RWPE1 (cell line): ENCODE measurements at regions not wholly inside any gene's neighbourhood (a gene's known extent, or its start where the extent isn't known, plus 50 kb on each side); places are given as distances from the start of the nearest gene placed in this dataset.
A peak's percentile ranks its signal among the peaks of the same experiment; 100 is the strongest.

Experiments used
- CTCF ChIA-PET: fragments of 350-600 bp; sonication (Branson Sonifier 250); formaldehyde crosslinking; extraction: SDS; loops from one replicate; lab custom pipeline; 2021; lab: Yijun Ruan, JAX
- POLR2A ChIA-PET: fragments of 400-600 bp; formaldehyde crosslinking; extraction: SDS; loops from one replicate; lab custom pipeline; 2020; ENCODE audit warnings: antibody characterized with exemption; ENCODE audit not compliant: low non-redundant PET; lab: Yijun Ruan, JAX
- DNase-seq: peaks from one replicate; pipeline ENCODE4 v3.0.0; 2012; ENCODE audit warnings: low spot score
- H3K27ac ChIP-seq: fragments of 450-650 bp; 2 replicates; pipeline ENCODE4 v1.5.1; 2017
- CTCF ChIP-seq: fragments of 450-650 bp; conservative IDR thresholded peaks from 2 replicates; pipeline ENCODE4 v1.5.1; 2017; ENCODE audit warnings: low read depth, mild to moderate bottlenecking

DNA sequence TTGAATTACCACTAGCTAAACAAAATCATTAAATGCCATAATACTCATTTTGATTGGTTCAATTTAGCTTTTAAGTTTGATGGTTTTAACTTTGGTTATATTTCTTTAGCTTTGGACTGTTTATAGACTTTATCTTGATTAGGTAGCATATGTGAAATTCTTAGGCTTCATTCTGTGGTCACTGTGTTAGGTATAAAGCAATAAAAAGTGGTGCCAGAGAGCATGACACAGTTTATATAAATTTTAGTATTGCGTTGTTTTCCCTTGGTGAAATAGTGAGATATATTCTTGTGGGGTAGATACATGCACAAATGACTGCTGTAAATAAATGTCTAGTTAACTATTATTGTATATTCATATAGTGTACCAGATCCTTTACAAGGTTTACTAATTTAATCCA lies 474.2 kb upstream of the GRID2 start:
- no peak for TF ChIP-seq CTCF
- POLR2A ChIA-PET, result no interaction called here
- DNase-seq, result no peak
- CTCF ChIA-PET, result no interaction called here
- no peak overlapping the region for H3K27ac ChIP-seq

GRCh38 chr4:91830681-91831395 lies 472.9 kb upstream of the GRID2 start:
- CTCF ChIA-PET, result no interaction called here
- no peak for DNase-seq
- POLR2A ChIA-PET, result no interaction called here
- no peak overlapping the region for H3K27ac ChIP-seq
- no peak for TF ChIP-seq CTCF

DNA sequence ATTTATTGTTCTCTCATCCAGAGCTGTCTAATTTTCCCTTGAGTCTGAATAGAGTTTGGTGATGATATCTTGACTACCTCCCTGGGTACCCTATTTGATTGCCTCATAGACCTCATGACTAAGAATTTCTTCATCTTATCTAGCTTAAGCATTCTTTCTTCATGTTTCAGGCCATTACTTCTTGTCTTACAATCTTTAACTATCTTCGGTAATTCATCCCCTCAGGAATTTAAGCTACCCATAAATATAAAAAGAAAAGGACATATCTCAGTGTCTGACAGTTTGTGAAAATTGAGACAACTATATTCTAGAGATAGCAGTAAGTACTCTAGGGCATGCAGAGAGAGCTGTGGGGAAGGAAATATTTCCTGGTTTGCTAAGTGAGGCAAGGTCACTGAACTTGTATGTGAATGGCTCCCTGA lies 466.1 kb upstream of the GRID2 start:
- ChIA-PET CTCF (no interaction called here), POLR2A (no interaction called here)
- DNase-seq, result peak; percentile 8
- no peak for TF ChIP-seq CTCF
- H3K27ac ChIP-seq, result no peak overlapping the region

DNA sequence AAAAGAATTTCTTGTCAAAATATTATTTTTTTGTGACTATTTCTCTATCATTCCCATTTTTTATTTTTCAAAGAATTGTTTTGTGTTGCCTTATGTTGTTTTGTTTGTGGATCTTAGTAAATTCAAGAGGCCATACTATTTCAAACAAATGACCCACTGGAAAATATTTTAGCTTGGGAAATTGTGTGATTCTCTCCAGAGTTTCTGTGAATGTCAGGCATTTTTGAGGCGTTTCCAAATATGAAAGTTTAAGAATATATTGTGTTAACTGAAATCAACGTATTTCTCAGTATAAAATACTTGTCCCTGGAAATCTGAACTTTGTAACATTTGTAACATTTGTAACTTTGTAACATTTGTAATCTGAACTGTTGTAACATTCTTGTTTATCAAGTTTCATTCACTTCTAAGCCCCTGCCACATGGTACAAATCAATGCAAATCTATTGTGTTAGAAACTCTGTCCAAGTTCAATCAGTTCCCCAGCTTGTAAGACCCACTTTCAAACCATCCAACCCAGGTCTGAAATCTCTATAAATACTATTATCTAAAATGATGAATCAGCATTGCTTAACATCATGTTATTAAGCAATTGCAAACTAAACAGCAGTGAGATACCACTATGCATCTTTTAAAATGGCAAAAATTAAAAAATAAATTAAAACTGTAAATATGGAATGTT lies 465.4 kb upstream of the GRID2 start:
- no peak for TF ChIP-seq CTCF
- ChIA-PET CTCF (no interaction called here), POLR2A (no interaction called here)
- no peak for DNase-seq
- H3K27ac ChIP-seq, result no peak overlapping the region

DNA sequence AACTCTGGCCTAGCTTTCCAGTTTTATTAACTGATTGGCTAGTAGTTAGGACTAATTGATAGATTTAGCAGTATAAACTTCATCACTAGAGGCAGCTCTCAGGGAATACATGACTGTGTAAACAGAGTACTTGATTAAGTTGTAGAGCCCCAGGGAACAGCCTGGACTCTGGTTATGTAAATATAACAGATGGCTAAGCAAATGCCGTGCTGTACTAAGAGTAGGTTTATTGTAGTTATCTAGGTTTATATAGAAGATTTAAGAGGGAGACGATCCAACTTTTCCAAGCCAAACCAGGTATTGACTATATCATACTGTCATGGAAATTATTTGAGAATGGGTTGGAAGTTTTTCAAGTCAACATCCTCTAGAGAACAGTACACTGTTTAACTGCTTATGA lies 463.4 kb upstream of the GRID2 start:
- ChIA-PET POLR2A (no interaction called here), CTCF (no interaction called here)
- no peak for TF ChIP-seq CTCF
- no peak overlapping the region for H3K27ac ChIP-seq
- DNase-seq, result no peak

- ChIA-PET POLR2A (no interaction called here), CTCF (no interaction called here)
- no peak overlapping the region for H3K27ac ChIP-seq
- no peak for TF ChIP-seq CTCF
- DNase-seq, result no peak
These were observed 457.5 kb upstream of the GRID2 start for GRCh38 chr4:91846233-91846632.
